Upper lobe of left lung (tissue), 4 donors: ENCODE measurements at regions not wholly inside any gene's neighbourhood (a gene's known extent, or its start where the extent isn't known, plus 50 kb on each side); places are given as distances from the start of the nearest gene placed in this dataset.

Experiments used
- POLR2A ChIP-seq, 4 donors: fragments of 450-650 bp; IDR thresholded peaks; one replicate each; pipeline ENCODE4 v1.5.1; 2016 to 2017; ENCODE audit warnings: antibody characterized with exemption in 4 of 4, mild to moderate bottlenecking in 2 of 4
- POLR2AphosphoS5 ChIP-seq, 2 donors: sonication (generic); formaldehyde crosslinking; IDR thresholded peaks; one replicate each; pipeline ENCODE4 v1.5.1; 2017; ENCODE audit warnings: antibody characterized with exemption in 2 of 2
- TF ChIP-seq, protein P1 (sequence below), 6 experiments: fragments of 450-650 bp in 4 of 6; fragments of 200-600 bp in 2 of 6; sonication (generic) in 2 of 6; IDR thresholded peaks; one replicate each; pipeline ENCODE4 v1.5.1; 2016 to 2019; ENCODE audit warnings: antibody characterized with exemption in 6 of 6

GRCh38 chr6:81228912-81229555, 523.4 kb downstream of the TENT5A start:
- TF ChIP-seq POLR2A (IDR thresholded peaks at IDR 0.05), result no peak
- TF ChIP-seq POLR2AphosphoS5 (IDR thresholded peaks at IDR 0.05), result no peak
- TF ChIP-seq, protein P1, sequence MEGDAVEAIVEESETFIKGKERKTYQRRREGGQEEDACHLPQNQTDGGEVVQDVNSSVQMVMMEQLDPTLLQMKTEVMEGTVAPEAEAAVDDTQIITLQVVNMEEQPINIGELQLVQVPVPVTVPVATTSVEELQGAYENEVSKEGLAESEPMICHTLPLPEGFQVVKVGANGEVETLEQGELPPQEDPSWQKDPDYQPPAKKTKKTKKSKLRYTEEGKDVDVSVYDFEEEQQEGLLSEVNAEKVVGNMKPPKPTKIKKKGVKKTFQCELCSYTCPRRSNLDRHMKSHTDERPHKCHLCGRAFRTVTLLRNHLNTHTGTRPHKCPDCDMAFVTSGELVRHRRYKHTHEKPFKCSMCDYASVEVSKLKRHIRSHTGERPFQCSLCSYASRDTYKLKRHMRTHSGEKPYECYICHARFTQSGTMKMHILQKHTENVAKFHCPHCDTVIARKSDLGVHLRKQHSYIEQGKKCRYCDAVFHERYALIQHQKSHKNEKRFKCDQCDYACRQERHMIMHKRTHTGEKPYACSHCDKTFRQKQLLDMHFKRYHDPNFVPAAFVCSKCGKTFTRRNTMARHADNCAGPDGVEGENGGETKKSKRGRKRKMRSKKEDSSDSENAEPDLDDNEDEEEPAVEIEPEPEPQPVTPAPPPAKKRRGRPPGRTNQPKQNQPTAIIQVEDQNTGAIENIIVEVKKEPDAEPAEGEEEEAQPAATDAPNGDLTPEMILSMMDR (IDR thresholded peaks at IDR 0.05), result no peak
